ENCODE measurements at regions not wholly inside any gene's neighbourhood (a gene's known extent, or its start where the extent isn't known, plus 50 kb on each side); places are given as distances from the start of the nearest gene placed in this dataset.

DNA sequence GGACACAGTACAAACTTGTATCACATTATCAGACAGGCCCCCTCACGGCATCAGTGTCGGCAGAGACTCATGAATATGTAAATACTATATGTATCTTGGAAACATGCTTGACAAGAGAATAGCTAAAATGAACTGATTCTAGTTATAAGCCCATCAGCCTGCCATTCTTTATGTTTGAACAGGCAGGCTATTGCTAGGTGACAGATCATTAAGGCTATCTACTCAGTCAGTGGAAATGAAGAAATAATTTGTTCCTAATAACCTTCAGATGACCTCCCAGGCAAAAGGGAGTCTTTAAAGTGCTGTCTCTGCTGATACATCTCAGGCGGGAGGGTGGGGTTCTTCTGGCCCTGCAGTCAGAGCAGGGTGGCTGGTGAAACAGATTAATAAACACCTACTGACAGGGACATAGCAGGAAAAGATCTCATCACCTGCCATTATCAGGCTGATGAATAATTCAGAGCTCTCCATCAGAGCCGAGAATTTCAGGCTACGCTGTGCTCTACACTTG, 394.2 kb downstream of the RASEF start:
- no peak for DNase-seq

- no peak for DNase-seq
Observed at GRCh38 chr9:82670000-82670399, 392.9 kb downstream of the RASEF start.

GRCh38 chr9:82670726-82671125, 392.2 kb downstream of the RASEF start:
- no peak for DNase-seq

GRCh38 chr9:82673201-82673600, 389.7 kb downstream of the RASEF start:
- no peak for DNase-seq

GRCh38 chr9:82673919-82674318, 389.0 kb downstream of the RASEF start:
- DNase-seq = no peak

GRCh38 chr9:82675102-82675501, 387.8 kb downstream of the RASEF start:
- DNase-seq = no peak

DNA sequence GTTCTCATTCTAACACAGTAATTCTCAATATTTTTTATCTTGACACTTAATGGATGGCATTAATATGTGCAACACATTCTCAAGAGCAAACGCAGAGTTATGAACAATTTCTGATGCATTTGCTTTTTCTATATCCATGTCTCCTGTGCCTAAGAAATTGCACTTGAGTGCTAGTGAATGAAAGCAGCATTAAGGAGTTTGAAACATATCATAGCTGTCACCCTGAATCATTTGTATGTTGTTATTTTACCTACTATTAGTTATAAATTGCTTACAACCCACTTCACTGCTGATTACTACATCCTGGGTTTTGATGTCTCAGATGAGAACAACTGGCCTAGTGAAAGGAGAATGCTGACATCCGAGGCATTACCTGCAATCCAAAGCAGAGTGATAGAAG, 387.3 kb downstream of the RASEF start:
- no peak for DNase-seq

GRCh38 chr9:82677086-82677485, 385.9 kb downstream of the RASEF start:
- DNase-seq = no peak

DNA sequence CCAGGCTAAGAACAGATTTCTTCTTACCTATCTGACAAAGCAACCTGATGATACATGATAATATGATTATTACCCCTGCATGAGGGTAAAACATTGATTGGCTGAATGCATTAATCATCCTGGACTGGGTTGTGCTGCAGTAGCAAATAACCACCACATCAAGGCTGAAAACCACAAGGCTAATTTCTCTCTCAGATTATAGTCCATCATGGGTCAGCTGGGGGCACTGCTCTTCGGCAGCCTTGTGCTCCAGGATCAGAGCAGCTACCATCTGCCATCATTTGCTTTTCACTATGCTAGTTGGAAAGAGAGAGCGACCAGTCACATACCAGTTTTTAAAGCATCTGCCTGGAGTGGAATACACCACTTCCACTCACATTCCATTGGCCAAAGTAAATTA, 383.5 kb downstream of the RASEF start:
- no peak for DNase-seq

DNA sequence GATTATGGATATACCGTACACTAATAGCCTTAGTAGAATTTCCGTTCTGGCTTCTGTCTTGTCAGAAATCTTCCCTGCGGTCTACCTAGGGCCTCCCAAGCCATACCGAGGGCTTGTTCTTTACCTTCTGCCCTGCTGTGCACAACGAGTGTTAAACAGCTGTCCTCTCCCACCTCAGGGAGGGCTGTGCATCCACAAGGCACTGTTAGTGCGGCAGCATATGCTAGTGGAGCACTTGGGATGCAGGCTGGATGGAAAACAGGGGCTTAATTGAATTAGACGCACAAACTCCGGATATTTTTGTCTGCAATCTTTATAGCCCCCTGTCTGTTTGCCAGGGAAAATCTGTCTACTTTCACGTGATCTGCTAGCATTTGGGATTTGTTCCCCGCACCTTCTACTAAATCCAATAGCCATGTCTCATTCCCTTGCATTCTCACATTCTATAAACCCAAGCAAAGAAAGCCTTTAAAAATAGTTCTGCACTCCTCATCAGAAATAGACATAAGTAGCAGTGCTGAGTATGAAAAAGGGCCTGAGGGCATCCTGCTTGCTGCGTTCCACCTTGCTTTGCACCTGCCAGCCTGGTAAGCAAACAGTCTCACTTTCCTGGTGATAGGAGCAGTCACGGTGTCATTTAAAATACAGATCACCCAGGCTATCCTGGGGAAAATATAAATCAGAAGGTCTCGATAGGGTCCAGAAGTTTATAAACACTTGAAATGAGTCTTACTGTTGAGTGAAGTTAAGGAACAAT, 382.6 kb downstream of the RASEF start:
- DNase-seq = no peak

DNA sequence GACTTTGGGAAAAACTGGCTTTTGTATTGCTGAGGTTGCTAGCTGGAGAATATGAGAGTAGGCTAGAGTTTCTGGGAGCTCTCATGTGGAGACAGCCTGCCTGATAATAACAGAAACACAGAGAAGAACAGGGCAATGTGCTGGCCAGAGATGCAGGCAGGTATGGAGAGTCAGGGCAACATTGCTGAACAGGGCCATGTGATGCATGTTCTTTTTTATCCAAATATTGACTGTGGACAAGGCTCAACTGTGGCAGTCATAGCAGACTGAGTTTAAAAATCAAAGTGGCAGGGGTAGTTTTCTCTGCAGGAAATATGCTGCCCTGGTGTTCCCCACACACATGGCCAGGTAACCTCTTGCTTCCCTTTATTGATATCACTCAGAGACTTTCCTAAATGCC, 381.1 kb downstream of the RASEF start:
- DNase-seq = no peak

DNA sequence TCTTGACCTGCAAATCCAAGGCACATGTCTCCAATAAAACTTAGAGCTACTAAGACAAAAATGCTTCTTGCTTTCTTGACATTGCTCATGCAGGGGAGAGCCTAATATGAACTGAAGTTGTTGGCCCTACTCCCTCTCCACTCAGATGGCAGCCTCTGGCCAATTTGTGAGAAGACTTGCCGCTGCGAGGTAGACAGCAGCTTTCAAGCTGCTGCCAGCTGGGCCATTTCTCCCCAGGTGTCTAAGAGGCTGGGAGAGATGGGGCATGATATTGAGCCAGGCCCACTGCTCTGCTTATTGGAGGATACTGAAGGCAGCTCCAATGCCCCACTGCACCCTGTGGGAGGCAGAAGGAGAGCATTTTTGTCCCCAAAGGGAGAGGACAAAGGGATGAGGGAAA, 380.5 kb downstream of the RASEF start:
- no peak for DNase-seq

DNA sequence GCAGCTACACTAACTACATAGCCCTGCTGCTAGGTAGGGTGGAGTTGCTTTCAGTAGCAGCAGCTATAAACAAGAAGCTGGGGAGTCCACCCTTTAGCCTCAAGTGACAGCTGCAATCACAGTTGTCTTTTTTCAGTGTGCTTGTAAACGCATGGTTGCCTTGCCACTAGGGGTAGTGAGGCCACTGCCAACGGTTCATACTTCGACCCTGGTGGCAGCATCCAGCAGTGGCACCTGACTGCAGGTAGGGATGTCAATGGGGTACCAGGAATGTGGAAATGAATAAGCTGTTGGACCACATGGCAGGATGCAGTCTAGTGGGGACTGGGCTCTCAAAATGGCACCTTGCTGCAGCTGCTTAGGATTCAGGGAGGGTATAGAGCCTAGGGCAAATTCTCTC, 367.2 kb downstream of the RASEF start:
- DNase-seq = no peak

DNA sequence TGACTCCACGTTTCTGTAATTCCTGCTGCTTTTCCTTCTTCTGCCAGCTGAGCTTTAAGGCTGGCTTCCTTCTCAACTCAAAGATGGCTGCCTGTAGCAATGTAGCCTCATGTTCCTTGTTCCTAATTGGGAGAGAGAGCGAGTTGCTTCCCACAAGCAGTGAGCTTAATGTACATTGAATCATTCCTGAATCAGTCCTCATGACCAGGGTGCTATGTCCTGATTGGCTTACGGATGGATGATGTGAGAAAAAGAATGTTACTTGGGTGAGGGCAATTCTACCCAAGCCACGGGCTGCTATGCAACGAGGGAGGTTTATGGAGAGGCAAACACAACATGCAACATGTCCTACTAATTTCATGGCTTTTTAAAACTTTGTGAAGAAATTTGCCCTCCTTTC, 356.2 kb downstream of the RASEF start:
- DNase-seq = no peak

- no peak for DNase-seq
Observed at GRCh38 chr9:82716821-82717220, 346.1 kb downstream of the RASEF start.

- peak in 3 of 4 experiments; percentile 21 to 58 (median 49) for DNase-seq
Observed at GRCh38 chr9:82720515-82720914, 342.4 kb downstream of the RASEF start.

DNA sequence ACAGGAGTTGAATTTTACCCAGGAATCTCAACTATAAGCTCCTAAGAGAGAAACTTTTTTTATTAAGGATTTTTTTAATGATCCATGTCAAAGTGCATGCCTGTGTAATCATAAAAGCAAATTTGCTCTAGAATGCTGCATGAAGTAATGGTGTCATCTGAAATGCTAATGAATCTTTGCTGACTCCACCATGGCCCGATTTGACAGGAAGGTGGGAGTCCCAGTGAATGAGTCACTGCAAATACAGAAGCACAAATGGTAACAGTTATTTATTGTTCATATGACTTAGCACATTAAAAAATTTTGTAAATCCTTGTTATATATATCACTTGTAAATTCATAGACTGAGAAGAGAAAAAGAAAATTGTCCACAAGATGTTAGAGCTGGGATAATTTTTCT, 341.3 kb downstream of the RASEF start:
- DNase-seq = peak; percentile 29 to 67 (median 58)

DNA sequence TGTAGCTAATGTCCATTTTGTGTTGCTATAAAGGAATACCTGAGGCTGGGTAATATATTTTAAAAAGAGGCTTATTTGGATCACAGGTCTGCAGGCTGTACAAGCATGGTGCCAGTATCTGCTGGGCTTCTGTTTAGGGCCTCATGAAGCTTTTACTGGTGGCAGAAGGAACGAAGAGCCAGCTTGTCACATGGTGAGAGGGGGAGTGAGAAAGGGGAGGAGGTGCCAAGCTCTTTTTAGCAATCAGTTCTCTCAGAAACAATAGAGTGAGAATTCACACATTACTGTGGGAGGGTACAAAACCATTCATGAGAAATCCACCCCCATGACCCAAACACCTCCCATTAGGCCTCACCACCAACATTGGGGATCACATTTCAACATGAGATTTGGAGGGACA, 340.9 kb downstream of the RASEF start:
- DNase-seq = peak; percentile 1 to 35 (median 13)

DNA sequence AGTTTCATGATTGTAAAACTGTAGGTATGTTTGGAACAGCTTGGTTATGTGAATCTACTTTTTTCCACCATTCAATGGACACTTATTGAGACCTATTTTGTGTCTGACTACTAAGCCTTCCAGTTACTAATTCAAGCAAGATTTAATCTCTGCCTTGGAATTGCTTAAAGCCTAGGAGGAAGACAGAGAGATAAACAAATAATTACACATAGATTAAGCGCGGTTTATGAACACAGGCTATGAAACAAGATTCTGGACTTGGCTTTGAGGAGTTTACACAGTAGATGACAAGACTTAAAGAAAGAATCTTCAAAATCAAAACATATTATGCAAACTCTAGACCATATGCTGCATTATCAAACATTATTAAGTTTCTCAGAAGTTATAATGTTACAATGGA, 340.4 kb downstream of the RASEF start:
- no peak for DNase-seq

GRCh38 chr9:82726424-82727276, 336.3 kb downstream of the RASEF start:
- DNase-seq = no peak

GRCh38 chr9:82729141-82729540, 333.8 kb downstream of the RASEF start:
- DNase-seq = no peak

DNA sequence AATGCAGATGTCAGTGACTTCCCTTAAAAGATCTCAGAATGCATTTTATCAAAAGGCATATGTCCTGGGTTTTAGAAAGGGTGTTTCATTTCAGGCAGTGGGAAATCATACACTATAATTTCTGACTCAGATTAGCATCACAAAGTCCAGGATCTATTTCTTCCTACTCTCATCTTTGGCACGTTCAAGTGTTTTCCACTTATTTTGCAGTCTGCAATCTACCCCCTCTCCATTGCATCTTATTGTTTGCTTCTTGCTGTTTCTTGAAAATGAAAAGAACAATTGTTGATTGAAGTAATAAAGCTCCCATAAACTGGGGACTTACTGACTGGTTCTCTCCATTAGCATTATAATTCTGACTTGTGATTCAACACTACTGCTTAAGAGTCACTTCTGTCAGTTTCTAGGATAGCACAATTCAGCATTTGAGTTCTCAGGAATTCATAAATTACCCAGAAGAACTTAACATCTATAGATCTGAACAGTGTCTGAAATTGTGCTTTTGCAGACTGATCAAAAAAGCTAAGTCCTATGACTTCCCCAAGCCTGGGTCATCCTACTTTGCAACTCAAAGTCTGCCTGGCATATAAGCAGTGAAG, 332.9 kb downstream of the RASEF start:
- DNase-seq = no peak

GRCh38 chr9:82732928-82733327, 330.0 kb downstream of the RASEF start:
- DNase-seq = no peak
